Caco-2 (cell line): ENCODE measurements at regions not wholly inside any gene's neighbourhood (a gene's known extent, or its start where the extent isn't known, plus 50 kb on each side); places are given as distances from the start of the nearest gene placed in this dataset.

Experiments
- BruUV-seq: library from RNA; stranded (reverse); fragments of 400-500 nt; replicated peaks from 2 replicates; lab custom pipeline; 2021; lab: Mats Ljungman, UMichigan
- CTCF ChIA-PET: fragments of 300-600 bp; sonication (Branson Sonifier 250); formaldehyde crosslinking; loops from one replicate; lab custom pipeline; 2022; ENCODE audit warnings: antibody characterized with exemption; lab: Charles Lee
- POLR2A ChIA-PET: fragments of 300-600 bp; sonication (Branson Sonifier 250); formaldehyde crosslinking; loops from one replicate; lab custom pipeline; 2022; ENCODE audit warnings: antibody characterized with exemption; lab: Charles Lee
- DNase-seq, 2 experiments: peaks; one replicate each; pipeline versions ENCODE4 v3.0.0 to v3.0.0-alpha.2; 2020 to 2022
- H3K27me3 ChIP-seq: replicated peaks from 2 replicates; pipeline ENCODE4 v1.6.0; 2011; ENCODE audit warnings: low read length; ENCODE audit not compliant: control insufficient read depth, insufficient read depth
- H3K36me3 ChIP-seq: 2 replicates; pipeline ENCODE4 v1.5.1; 2011; ENCODE audit warnings: low read length; ENCODE audit not compliant: control insufficient read depth, insufficient read depth
- H3K4me1 ChIP-seq: fragments of 250-450 bp; sonication (Bioruptor Pico); 2 replicates; pipeline ENCODE4 v1.5.1; 2020; ENCODE audit warnings: mild to moderate bottlenecking
- H3K4me3 ChIP-seq: 2 replicates; pipeline ENCODE4 v1.5.1; 2011; ENCODE audit warnings: low read depth, mild to moderate bottlenecking, control low read depth, low read length
- H3K9me3 ChIP-seq: fragments of 250-450 bp; sonication (Bioruptor Pico); 2 replicates; pipeline ENCODE4 v1.5.1; 2020; ENCODE audit warnings: mild to moderate bottlenecking, moderate library complexity
- H3K27ac Mint-ChIP-seq: one replicate; pipeline ENCODE4 v1.8.0; 2022; ENCODE audit warnings: mixed read lengths; ENCODE audit not compliant: unreplicated experiment
- H3K27me3 Mint-ChIP-seq: one replicate; pipeline ENCODE4 v1.8.0; 2022; ENCODE audit warnings: mixed read lengths; ENCODE audit not compliant: insufficient read depth, unreplicated experiment
- H3K36me3 Mint-ChIP-seq: one replicate; pipeline ENCODE4 v1.8.0; 2022; ENCODE audit warnings: mild to moderate bottlenecking, mixed read lengths; ENCODE audit not compliant: insufficient read depth, unreplicated experiment
- H3K4me1 Mint-ChIP-seq: one replicate; pipeline ENCODE4 v1.8.0; 2022; ENCODE audit warnings: low read depth, mixed read lengths; ENCODE audit not compliant: unreplicated experiment
- H3K4me3 Mint-ChIP-seq: one replicate; pipeline ENCODE4 v1.8.0; 2022; ENCODE audit warnings: mild to moderate bottlenecking, moderate library complexity, mixed read lengths; ENCODE audit not compliant: unreplicated experiment
- H3K9me3 Mint-ChIP-seq: one replicate; pipeline ENCODE4 v1.8.0; 2022; ENCODE audit warnings: mixed read lengths; ENCODE audit not compliant: unreplicated experiment
- CTCF ChIP-seq, 2 experiments: fragments of 200-600 bp in 1 of 2; IDR thresholded peaks; 1 replicate in 1 of 2; 2 replicates in 1 of 2; pipeline versions ENCODE4 v1.5.1 to v1.8.0; 2011 to 2022; ENCODE audit warnings: antibody characterized with exemption in 1 of 2, control low read depth in 1 of 2, inconsistent platforms in 1 of 2, low read depth in 1 of 2, low read length in 1 of 2, mild to moderate bottlenecking in 1 of 2, moderate library complexity in 1 of 2; ENCODE audit not compliant: insufficient read depth in 1 of 2, severe bottlenecking in 1 of 2, unreplicated experiment in 1 of 2
- intact Hi-C: fragments of 100-400 bp; cut with micrococcal nuclease; formaldehyde crosslinking; loops from one replicate; pipeline ENCODE4 v1.10.0; 2022; ENCODE audit not compliant: unreplicated experiment

GRCh38 chr6:67353861-67354260 is 1281.2 kb upstream of the ADGRB3 start:
- H3K36me3 ChIP-seq = no peaks in the 10 kb centered on the region
- peaks cover 5% of the 10 kb centered on the region for H3K27me3 Mint-ChIP-seq
- POLR2A ChIA-PET = no interaction called here
- H3K4me1 Mint-ChIP-seq = no peaks in the 10 kb centered on the region
- DNase-seq = no peak
- H3K4me1 ChIP-seq = no peaks in the 10 kb centered on the region
- no peak for TF ChIP-seq CTCF (IDR thresholded peaks at IDR 0.05; ENCODE audit: insufficient read depth in 1 of 2, low read depth in 1 of 2, low read length in 1 of 2, severe bottlenecking in 1 of 2, unreplicated experiment in 1 of 2)
- no peak overlapping the region for H3K4me3 Mint-ChIP-seq
- H3K27me3 ChIP-seq = no peaks in the 10 kb centered on the region
- H3K9me3 ChIP-seq = no peaks in the 10 kb centered on the region
- no peak overlapping the region for H3K4me3 ChIP-seq
- H3K27ac Mint-ChIP-seq = no peak overlapping the region
- intact Hi-C loops = no loop called here
- H3K9me3 Mint-ChIP-seq = no peaks in the 10 kb centered on the region
- no TSS peak for BruUV-seq
- CTCF ChIA-PET = no interaction called here
- H3K36me3 Mint-ChIP-seq = no peaks in the 10 kb centered on the region

GRCh38 chr6:67352717-67353116 is 1282.4 kb upstream of the ADGRB3 start:
- no peak for TF ChIP-seq CTCF (IDR thresholded peaks at IDR 0.05; ENCODE audit: insufficient read depth in 1 of 2, low read depth in 1 of 2, low read length in 1 of 2, severe bottlenecking in 1 of 2, unreplicated experiment in 1 of 2)
- Histone ChIP-seq H3K36me3 (no peaks in the 10 kb centered on the region), H3K9me3 (no peaks in the 10 kb centered on the region), H3K4me3 (no peak overlapping the region), H3K27me3 (no peaks in the 10 kb centered on the region), H3K4me1 (no peaks in the 10 kb centered on the region)
- DNase-seq = no peak
- intact Hi-C loops = no loop called here
- Mint-ChIP-seq H3K36me3 (no peaks in the 10 kb centered on the region), H3K27ac (no peak overlapping the region), H3K27me3 (peaks cover 5% of the 10 kb centered on the region), H3K9me3 (no peaks in the 10 kb centered on the region), H3K4me1 (no peaks in the 10 kb centered on the region), H3K4me3 (no peak overlapping the region)
- POLR2A ChIA-PET = no interaction called here
- CTCF ChIA-PET = no interaction called here
- BruUV-seq = no TSS peak

- H3K27me3 Mint-ChIP-seq = peaks cover 5% of the 10 kb centered on the region
- H3K4me3 Mint-ChIP-seq = no peak overlapping the region
- H3K4me1 Mint-ChIP-seq = no peaks in the 10 kb centered on the region
- no peaks in the 10 kb centered on the region for H3K9me3 Mint-ChIP-seq
- H3K9me3 ChIP-seq = no peaks in the 10 kb centered on the region
- H3K36me3 ChIP-seq = no peaks in the 10 kb centered on the region
- H3K4me3 ChIP-seq = no peak overlapping the region
- H3K4me1 ChIP-seq = no peaks in the 10 kb centered on the region
- ChIA-PET CTCF (no interaction called here), POLR2A (no interaction called here)
- H3K27me3 ChIP-seq = no peaks in the 10 kb centered on the region
- DNase-seq = no peak
- BruUV-seq = no TSS peak
- H3K27ac Mint-ChIP-seq = no peak overlapping the region
- intact Hi-C loops = no loop called here
- TF ChIP-seq CTCF (IDR thresholded peaks at IDR 0.05; ENCODE audit: insufficient read depth in 1 of 2, low read depth in 1 of 2, low read length in 1 of 2, severe bottlenecking in 1 of 2, unreplicated experiment in 1 of 2) = no peak
- H3K36me3 Mint-ChIP-seq = no peaks in the 10 kb centered on the region
These were observed 1284.4 kb upstream of the ADGRB3 start for GRCh38 chr6:67350729-67351128.
